ENCODE measurements at regions not wholly inside any gene's neighbourhood (a gene's known extent, or its start where the extent isn't known, plus 50 kb on each side); places are given as distances from the start of the nearest gene placed in this dataset.
"Not testable (repeated sequence)": the region's sequence is repeated elsewhere in the genome, so short reads cannot be mapped to it uniquely, and the experiment has no call there.

DNA sequence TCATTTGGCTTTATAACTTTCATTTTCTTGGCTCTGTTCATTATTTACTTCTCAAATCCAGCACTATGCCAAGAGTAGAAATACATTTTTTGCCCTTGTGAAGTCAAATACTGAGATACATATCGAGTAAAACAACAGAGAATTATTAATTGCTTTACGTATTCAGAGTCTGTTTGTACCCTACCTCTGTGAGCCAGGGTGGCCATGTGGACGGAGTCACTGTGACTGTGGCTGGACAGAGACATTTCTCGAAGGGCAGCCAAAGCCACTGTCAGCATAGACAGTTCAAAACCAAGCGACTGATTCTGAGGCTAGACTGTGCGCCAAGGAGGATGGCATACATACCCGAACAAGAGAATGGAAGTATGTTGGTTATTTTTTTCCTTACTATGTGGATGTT is 391.0 kb upstream of the PROX1 start:
- no peak for DNase-seq (ENCODE audit: low spot score)

- no peak for DNase-seq (ENCODE audit: low spot score)
These were observed 389.5 kb upstream of the PROX1 start for GRCh38 chr1:213598263-213598662.

GRCh38 chr1:213600879-213601278 is 386.9 kb upstream of the PROX1 start:
- no peak for DNase-seq (ENCODE audit: low spot score)

GRCh38 chr1:213601705-213602104 is 386.1 kb upstream of the PROX1 start:
- not testable (repeated sequence) for DNase-seq (ENCODE audit: low spot score)

- DNase-seq (ENCODE audit: low spot score): no peak
These were observed 384.8 kb upstream of the PROX1 start for GRCh38 chr1:213602796-213603486.

DNA sequence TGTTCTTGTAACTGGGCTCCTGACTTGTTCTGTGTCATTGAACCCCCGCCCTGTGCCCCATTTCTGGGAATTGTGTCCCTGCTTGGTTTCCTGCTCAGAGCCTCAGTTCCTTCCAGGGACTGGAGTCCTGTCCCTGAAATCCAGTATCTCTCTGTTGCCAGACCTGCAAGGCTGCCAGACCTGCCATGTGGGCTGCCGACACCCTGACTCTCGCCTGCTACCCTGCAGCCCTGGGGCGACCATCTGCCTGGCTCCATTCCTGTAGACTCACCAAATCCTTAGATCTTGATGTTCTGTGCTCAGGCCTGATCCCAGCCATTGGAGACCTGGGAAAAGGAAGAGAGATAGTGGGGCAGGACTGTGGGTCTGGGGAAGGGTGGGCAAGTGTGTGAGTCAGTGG is 383.3 kb upstream of the PROX1 start:
- DNase-seq (ENCODE audit: low spot score): no peak

DNA sequence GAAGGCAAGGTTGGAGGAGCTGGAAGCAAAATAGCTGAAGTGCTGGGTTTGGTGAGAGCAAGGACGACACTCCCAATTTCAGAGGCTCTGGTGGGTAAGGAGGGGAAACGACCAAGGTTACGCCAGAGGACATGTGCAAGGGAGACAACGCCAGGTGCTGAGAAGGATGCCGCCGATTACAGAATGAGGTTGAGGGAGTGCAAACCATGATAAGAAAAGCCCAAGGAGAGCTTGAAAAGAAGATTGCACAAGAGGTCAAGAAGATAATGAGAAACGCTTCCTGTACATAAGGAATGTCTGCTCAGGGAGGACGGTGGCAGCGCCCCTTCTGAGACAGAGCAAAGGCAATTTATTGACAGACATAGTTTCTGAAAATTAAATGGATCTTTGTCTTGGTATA is 382.0 kb upstream of the PROX1 start:
- no peak for DNase-seq (ENCODE audit: low spot score)

- no peak for DNase-seq (ENCODE audit: low spot score)
These were observed 381.4 kb upstream of the PROX1 start for GRCh38 chr1:213606252-213606820.

DNA sequence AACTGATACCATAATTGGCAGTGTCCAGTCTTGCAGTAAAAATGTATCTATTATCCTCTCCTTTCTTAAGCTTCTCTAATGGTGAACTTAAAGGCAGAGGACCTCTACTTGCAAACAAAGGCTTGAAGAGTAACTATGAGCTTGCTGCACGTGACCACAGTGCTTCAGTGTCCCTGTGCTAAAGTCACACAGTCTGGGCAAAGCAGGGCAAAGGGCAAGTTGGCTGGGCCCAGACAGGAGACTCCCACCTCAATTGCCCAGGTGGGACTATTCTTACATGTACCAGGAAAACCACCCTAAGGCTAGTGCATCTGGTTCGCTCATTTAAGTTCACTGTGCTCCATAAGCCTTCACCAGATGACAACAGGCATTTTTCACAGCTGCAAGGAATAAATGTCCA is 374.2 kb upstream of the PROX1 start:
- DNase-seq (ENCODE audit: low spot score): no peak

DNA sequence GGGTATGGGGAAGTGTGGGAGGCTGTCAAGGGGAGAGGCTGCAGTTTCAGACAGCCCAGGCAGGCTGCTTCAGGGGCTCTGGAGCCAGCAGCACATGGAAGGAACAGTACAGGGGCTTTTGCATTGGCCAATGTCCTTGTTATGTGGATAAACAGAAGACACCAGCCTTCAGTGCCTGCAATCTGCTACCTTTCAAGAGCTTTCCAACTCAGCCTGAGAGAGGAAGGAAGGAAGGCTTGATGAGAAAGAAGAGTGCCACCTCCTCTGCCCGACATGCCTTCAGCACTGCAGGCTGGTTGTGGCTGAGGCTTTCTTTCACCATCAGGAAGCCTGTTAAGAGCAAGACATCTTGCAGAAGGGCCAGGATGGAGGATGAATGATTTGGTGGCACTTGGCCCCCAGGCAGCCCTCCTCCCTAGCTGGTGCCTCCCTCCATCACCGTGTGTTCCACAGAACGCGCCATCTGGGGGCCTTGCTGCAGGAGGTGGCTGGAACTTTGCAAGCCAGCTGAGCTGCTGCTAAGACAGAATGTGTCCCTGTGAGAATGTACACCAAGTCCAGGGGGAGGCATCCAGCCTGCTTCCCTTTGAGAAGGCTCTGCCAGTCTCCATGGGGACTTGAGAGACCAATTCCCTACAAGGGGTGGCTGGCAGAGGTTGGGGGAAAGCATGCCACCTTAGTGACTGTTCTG is 372.4 kb upstream of the PROX1 start:
- no peak for DNase-seq (ENCODE audit: low spot score)

- DNase-seq (ENCODE audit: low spot score): no peak
These were observed 370.6 kb upstream of the PROX1 start for GRCh38 chr1:213617133-213617532.

GRCh38 chr1:213618094-213618493 is 369.7 kb upstream of the PROX1 start:
- no peak for DNase-seq (ENCODE audit: low spot score)

- no peak for DNase-seq (ENCODE audit: low spot score)
These were observed 368.7 kb upstream of the PROX1 start for GRCh38 chr1:213619026-213619425.

GRCh38 chr1:213621077-213621476 is 366.7 kb upstream of the PROX1 start:
- DNase-seq (ENCODE audit: low spot score): no peak

DNA sequence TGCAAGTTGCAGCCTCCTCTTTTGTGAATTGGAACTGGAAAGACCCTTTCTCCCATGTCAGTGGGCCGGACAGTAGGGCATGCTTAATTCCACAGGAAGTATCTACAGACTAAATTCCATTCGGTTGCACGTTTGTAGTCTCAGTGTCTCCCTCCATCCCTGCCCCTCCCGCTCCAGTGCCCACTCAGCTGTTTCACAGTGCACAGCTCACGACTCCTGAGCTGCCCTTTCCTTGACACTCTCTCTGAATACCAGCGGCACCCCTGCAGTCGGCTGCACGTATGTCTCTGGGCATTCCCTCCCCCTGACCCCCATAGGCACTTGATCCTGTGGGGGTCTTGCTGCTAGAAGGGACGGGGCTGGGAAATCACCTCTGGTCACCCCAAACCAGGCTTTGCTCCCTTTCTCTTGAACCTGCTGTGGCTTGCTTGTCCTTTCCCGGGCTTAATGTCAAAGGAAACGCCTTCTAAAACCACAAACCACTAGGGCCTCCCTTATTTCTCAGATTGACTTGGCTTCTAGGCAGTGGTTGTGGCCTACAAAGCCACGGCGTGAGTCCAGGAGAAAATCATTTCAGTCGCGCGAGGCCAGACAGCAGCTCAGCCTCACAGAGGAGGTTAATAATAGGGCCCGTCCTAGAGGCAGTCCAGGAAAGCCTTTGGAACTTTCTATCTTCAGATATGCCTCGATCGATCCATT is 365.3 kb upstream of the PROX1 start:
- no peak for DNase-seq (ENCODE audit: low spot score)

- no peak for DNase-seq (ENCODE audit: low spot score)
These were observed 364.6 kb upstream of the PROX1 start for GRCh38 chr1:213623064-213623581.

DNA sequence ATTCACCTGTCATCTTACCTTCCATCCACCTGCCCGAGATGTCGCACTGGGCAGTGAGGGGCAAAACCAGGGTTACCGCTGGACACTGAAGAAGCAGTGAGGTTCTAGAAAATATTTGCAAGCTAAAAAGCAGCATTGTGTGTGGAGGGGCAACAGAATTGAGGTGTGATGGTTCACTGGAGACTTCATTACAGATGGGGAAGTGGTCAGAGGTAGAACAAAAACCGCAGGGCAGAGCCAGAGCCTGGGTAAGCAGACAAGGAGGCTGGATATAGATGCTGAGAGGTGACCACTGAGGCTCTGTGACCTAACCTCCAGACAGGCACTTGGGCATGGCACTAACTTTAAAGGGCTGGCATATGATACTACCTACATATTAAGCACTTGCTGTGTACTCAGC is 363.9 kb upstream of the PROX1 start:
- no peak for DNase-seq (ENCODE audit: low spot score)

GRCh38 chr1:213636778-213637177 is 351.0 kb upstream of the PROX1 start:
- DNase-seq (ENCODE audit: low spot score): not testable (repeated sequence)

- DNase-seq (ENCODE audit: low spot score): no peak
These were observed 346.5 kb upstream of the PROX1 start for GRCh38 chr1:213641312-213641711.

GRCh38 chr1:213643360-213643759 is 344.4 kb upstream of the PROX1 start:
- no peak for DNase-seq (ENCODE audit: low spot score)

- DNase-seq (ENCODE audit: low spot score): no peak
These were observed 339.7 kb upstream of the PROX1 start for GRCh38 chr1:213647864-213648650.

- DNase-seq (ENCODE audit: low spot score): no peak
These were observed 338.4 kb upstream of the PROX1 start for GRCh38 chr1:213649373-213649772.

Measured in CD4-positive, alpha-beta T cell treated with Interleukin-6 at 100 ng/mL for 8 hours (primary cell).